HG03025 (cell line): ENCODE measurements at regions not wholly inside any gene's neighbourhood (a gene's known extent, or its start where the extent isn't known, plus 50 kb on each side); places are given as distances from the start of the nearest gene placed in this dataset.
"Not testable (repeated sequence)": the region's sequence is repeated elsewhere in the genome, so short reads cannot be mapped to it uniquely, and the experiment has no call there.

Experiments
- ATAC-seq: cut with Tn5 transposase; IDR thresholded peaks from one replicate; pipeline ENCODE4 v1.9.1; 2021; ENCODE audit warnings: mild to moderate bottlenecking, moderate library complexity; ENCODE audit not compliant: unreplicated experiment, low FRiP score

- peak; percentile 100 for ATAC-seq
Observed at GRCh38 chr1:223992456-223993246, 121.3 kb upstream of the FBXO28 start.

- ATAC-seq, result not testable (repeated sequence)
Observed at GRCh38 chr1:223991297-223991857, 122.5 kb upstream of the FBXO28 start.

- not testable (repeated sequence) for ATAC-seq
Observed at GRCh38 chr1:223961985-223962384, 116.2 kb upstream of the TP53BP2 start.

- ATAC-seq, result not testable (repeated sequence)
Observed at GRCh38 chr1:223952801-223953200, 107.1 kb upstream of the TP53BP2 start.

- not testable (repeated sequence) for ATAC-seq
Observed at GRCh38 chr1:223951551-223951950, 105.8 kb upstream of the TP53BP2 start.

GRCh38 chr1:223949944-223950343, 104.2 kb upstream of the TP53BP2 start:
- not testable (repeated sequence) for ATAC-seq

GRCh38 chr1:223948041-223948440, 102.3 kb upstream of the TP53BP2 start:
- ATAC-seq, result not testable (repeated sequence)

GRCh38 chr1:223936592-223936991, 90.8 kb upstream of the TP53BP2 start:
- not testable (repeated sequence) for ATAC-seq

- not testable (repeated sequence) for ATAC-seq
Observed at GRCh38 chr1:223931476-223931875, 85.7 kb upstream of the TP53BP2 start.

GRCh38 chr1:223920805-223921204, 75.1 kb upstream of the TP53BP2 start:
- ATAC-seq, result not testable (repeated sequence)

GRCh38 chr1:223915476-223915875, 69.7 kb upstream of the TP53BP2 start:
- not testable (repeated sequence) for ATAC-seq

- ATAC-seq, result not testable (repeated sequence)
Observed at GRCh38 chr1:223913715-223914114, 68.0 kb upstream of the TP53BP2 start.

GRCh38 chr1:223907943-223908587, 62.3 kb upstream of the TP53BP2 start:
- not testable (repeated sequence) for ATAC-seq

- ATAC-seq, result not testable (repeated sequence)
Observed at GRCh38 chr1:223903221-223903620, 57.5 kb upstream of the TP53BP2 start.

- not testable (repeated sequence) for ATAC-seq
Observed at GRCh38 chr1:223899775-223900174, 54.0 kb upstream of the TP53BP2 start.

GRCh38 chr1:223897097-223897496, 51.4 kb upstream of the TP53BP2 start:
- not testable (repeated sequence) for ATAC-seq

GRCh38 chr1:223895950-223896349, 50.2 kb upstream of the TP53BP2 start:
- ATAC-seq, result not testable (repeated sequence)
